Peyer's patch (tissue), 4 donors: ENCODE measurements at regions not wholly inside any gene's neighbourhood (a gene's known extent, or its start where the extent isn't known, plus 50 kb on each side); places are given as distances from the start of the nearest gene placed in this dataset.

Experiments
- POLR2A ChIP-seq, 2 donors: fragments of 450-650 bp; IDR thresholded peaks; one replicate each; pipeline ENCODE4 v1.5.1; 2017; ENCODE audit warnings: antibody characterized with exemption in 2 of 2, mild to moderate bottlenecking in 2 of 2, moderate library complexity in 2 of 2
- TF ChIP-seq, protein P1 (sequence below), 6 experiments: fragments of 450-650 bp in 4 of 6; fragments of 200-600 bp in 2 of 6; sonication (generic) in 1 of 6; IDR thresholded peaks; one replicate each; pipeline ENCODE4 v1.5.1; 2017 to 2019; ENCODE audit warnings: antibody characterized with exemption in 6 of 6, mild to moderate bottlenecking in 3 of 6, moderate library complexity in 1 of 6

DNA sequence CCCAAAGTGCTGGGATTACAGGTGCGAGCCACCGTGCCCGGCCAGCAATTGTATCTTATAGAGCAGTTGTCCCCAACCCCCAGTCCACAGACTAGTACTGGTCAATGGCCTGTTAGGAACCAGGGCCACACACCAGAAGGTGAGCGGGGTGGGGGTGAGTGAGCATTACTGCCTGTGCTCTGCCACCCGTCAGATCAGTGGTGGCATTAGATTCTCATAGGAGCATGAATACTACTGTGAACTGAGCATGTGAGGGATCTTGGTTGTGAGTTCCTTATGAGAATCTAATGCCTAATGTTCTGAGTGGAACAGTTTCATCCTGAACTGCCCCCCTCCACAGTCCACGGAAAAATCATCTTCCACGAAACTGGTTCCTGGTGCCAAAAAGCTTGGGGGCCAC, 328.0 kb upstream of the BOD1L1 start:
- TF ChIP-seq, protein P1, sequence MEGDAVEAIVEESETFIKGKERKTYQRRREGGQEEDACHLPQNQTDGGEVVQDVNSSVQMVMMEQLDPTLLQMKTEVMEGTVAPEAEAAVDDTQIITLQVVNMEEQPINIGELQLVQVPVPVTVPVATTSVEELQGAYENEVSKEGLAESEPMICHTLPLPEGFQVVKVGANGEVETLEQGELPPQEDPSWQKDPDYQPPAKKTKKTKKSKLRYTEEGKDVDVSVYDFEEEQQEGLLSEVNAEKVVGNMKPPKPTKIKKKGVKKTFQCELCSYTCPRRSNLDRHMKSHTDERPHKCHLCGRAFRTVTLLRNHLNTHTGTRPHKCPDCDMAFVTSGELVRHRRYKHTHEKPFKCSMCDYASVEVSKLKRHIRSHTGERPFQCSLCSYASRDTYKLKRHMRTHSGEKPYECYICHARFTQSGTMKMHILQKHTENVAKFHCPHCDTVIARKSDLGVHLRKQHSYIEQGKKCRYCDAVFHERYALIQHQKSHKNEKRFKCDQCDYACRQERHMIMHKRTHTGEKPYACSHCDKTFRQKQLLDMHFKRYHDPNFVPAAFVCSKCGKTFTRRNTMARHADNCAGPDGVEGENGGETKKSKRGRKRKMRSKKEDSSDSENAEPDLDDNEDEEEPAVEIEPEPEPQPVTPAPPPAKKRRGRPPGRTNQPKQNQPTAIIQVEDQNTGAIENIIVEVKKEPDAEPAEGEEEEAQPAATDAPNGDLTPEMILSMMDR (IDR thresholded peaks at IDR 0.05): no peak
- no peak for TF ChIP-seq POLR2A (IDR thresholded peaks at IDR 0.05)
